ENCODE measurements at regions not wholly inside any gene's neighbourhood (a gene's known extent, or its start where the extent isn't known, plus 50 kb on each side); places are given as distances from the start of the nearest gene placed in this dataset.

- no peak overlapping the region for H3K27ac ChIP-seq
- POLR2A ChIA-PET (ENCODE audit: unreplicated experiment) = no interaction called here
These were observed 500.1 kb upstream of the KLF6 start for GRCh38 chr10:4285121-4285520.

GRCh38 chr10:4283846-4284610, 499.0 kb upstream of the KLF6 start:
- Histone ChIP-seq H4K20me1 (ENCODE audit: insufficient read depth) (no peaks in the 10 kb centered on the region), H3F3A (ENCODE audit: insufficient read depth, low read depth) (no peaks in the 10 kb centered on the region; the same call in 1 of the 2 replicates), H3K4me3 (no peak overlapping the region), H2AFZ (no peak overlapping the region), H3K9me2 (ENCODE audit: insufficient read depth) (no peaks in the 10 kb centered on the region), H3K27ac (no peak overlapping the region), H3K36me3 (ENCODE audit: low read depth) (no peaks in the 10 kb centered on the region), H3K4me1 (replicated peaks; ENCODE audit: insufficient read depth) (peaks cover 23% of the 10 kb centered on the region), H3K79me2 (ENCODE audit: low read depth) (no peaks in the 10 kb centered on the region), H3K4me2 (no peak overlapping the region), H3K9me3 (ENCODE audit: insufficient read depth, low read depth) (no peaks in the 10 kb centered on the region), H3K27me3 (ENCODE audit: insufficient read depth, low read depth) (no peaks in the 10 kb centered on the region)
- DNase-seq = no peak
- POLR2A ChIA-PET (ENCODE audit: unreplicated experiment) = no interaction called here
- TF ChIP-seq CTCF (conservative IDR thresholded peaks at IDR 0.05) (no peak), EZH2 (IDR thresholded peaks at IDR 0.05; ENCODE audit: low read depth) (no peak)
- no TSS peak for BruUV-seq (replicated peaks)
- CTCF ChIA-PET = no interaction called here
- intact Hi-C loops (cut with micrococcal nuclease; ENCODE audit: unreplicated experiment) = no loop called here

More at GRCh38 chr10:4285121-4285520, 500.1 kb upstream of the KLF6 start:
- peaks cover 16% of the 10 kb centered on the region for H3K4me1 ChIP-seq (replicated peaks; ENCODE audit: insufficient read depth)
- no peak overlapping the region for H3K4me3 ChIP-seq
- CTCF ChIA-PET = no interaction called here
- H2AFZ ChIP-seq = no peak overlapping the region
- TF ChIP-seq EZH2 (IDR thresholded peaks at IDR 0.05; ENCODE audit: low read depth) (no peak), CTCF (conservative IDR thresholded peaks at IDR 0.05) (no peak)
- BruUV-seq (replicated peaks) = no TSS peak
- no peaks in the 10 kb centered on the region for H4K20me1 ChIP-seq (ENCODE audit: insufficient read depth)
- H3K27me3 ChIP-seq (ENCODE audit: insufficient read depth, low read depth) = no peaks in the 10 kb centered on the region
- no peaks in the 10 kb centered on the region for H3K9me3 ChIP-seq (ENCODE audit: insufficient read depth, low read depth)
- no peaks in the 10 kb centered on the region for H3K79me2 ChIP-seq (ENCODE audit: low read depth)
- intact Hi-C loops (cut with micrococcal nuclease; ENCODE audit: unreplicated experiment) = no loop called here
- H3F3A ChIP-seq (ENCODE audit: insufficient read depth, low read depth) = no peaks in the 10 kb centered on the region; the same call in 1 of the 2 replicates
- DNase-seq = no peak
- H3K36me3 ChIP-seq (ENCODE audit: low read depth) = no peaks in the 10 kb centered on the region
- no peaks in the 10 kb centered on the region for H3K9me2 ChIP-seq (ENCODE audit: insufficient read depth)
- H3K4me2 ChIP-seq = no peak overlapping the region

- intact Hi-C loops (cut with micrococcal nuclease; ENCODE audit: unreplicated experiment) = no loop called here
- no peaks in the 10 kb centered on the region for H3K36me3 ChIP-seq (ENCODE audit: low read depth)
- no peaks in the 10 kb centered on the region; the same call in 1 of the 2 replicates for H3F3A ChIP-seq (ENCODE audit: insufficient read depth, low read depth)
- H3K79me2 ChIP-seq (ENCODE audit: low read depth) = no peaks in the 10 kb centered on the region
- TF ChIP-seq CTCF (conservative IDR thresholded peaks at IDR 0.05) (no peak), EZH2 (IDR thresholded peaks at IDR 0.05; ENCODE audit: low read depth) (no peak)
- BruUV-seq (replicated peaks) = no TSS peak
- H3K4me1 ChIP-seq (replicated peaks; ENCODE audit: insufficient read depth) = peaks cover 23% of the 10 kb centered on the region
- H3K27me3 ChIP-seq (ENCODE audit: insufficient read depth, low read depth) = no peaks in the 10 kb centered on the region
- H2AFZ ChIP-seq = no peak overlapping the region
- no peak for DNase-seq
- CTCF ChIA-PET = no interaction called here
- POLR2A ChIA-PET (ENCODE audit: unreplicated experiment) = no interaction called here
- no peaks in the 10 kb centered on the region for H3K9me3 ChIP-seq (ENCODE audit: insufficient read depth, low read depth)
- no peak overlapping the region for H3K4me2 ChIP-seq
- no peak overlapping the region for H3K4me3 ChIP-seq
- no peak overlapping the region for H3K27ac ChIP-seq
- H4K20me1 ChIP-seq (ENCODE audit: insufficient read depth) = no peaks in the 10 kb centered on the region
- no peaks in the 10 kb centered on the region for H3K9me2 ChIP-seq (ENCODE audit: insufficient read depth)
These were observed 497.5 kb upstream of the KLF6 start for GRCh38 chr10:4282496-4282895.
